ENCODE measurements at regions not wholly inside any gene's neighbourhood (a gene's known extent, or its start where the extent isn't known, plus 50 kb on each side); places are given as distances from the start of the nearest gene placed in this dataset.

- CTCF ChIA-PET = no interaction called here
- Histone ChIP-seq H3K27me3 (ENCODE audit: control insufficient read depth, insufficient read depth, low read length) (no peaks in the 10 kb centered on the region), H3K27ac (ENCODE audit: low read length) (no peak overlapping the region), H3K9me3 (ENCODE audit: control insufficient read depth, insufficient read depth, low read depth, low read length) (no peaks in the 10 kb centered on the region), H3K4me1 (ENCODE audit: control insufficient read depth, insufficient read depth, low read length) (peaks cover 2% of the 10 kb centered on the region; the same call in 1 of the 2 replicates), H3K36me3 (ENCODE audit: control insufficient read depth, insufficient read depth, low read length) (no peaks in the 10 kb centered on the region), H3K4me3 (ENCODE audit: low read depth in 2 of 2, low read length in 2 of 2) (no peak overlapping the region)
- DNase-seq (ENCODE audit: low read depth, low spot score) (no peak), ATAC-seq (no peak)
- no TSS peak for BruUV-seq (replicated peaks)
- POLR2A ChIA-PET = no interaction called here
- in situ Hi-C loops (cut with HindIII; ENCODE audit: low pct_unique_long_range_greater_than_20kb, low sequenced_read_pairs) = no loop called here
- TF ChIP-seq SIN3A (IDR thresholded peaks at IDR 0.05; ENCODE audit: borderline replicate concordance, insufficient read depth, low read depth, low read length) (no peak), TCF7L2 (IDR thresholded peaks at IDR 0.05; ENCODE audit: low read depth, low read length) (no peak)
- intact Hi-C loops (cut with micrococcal nuclease; ENCODE audit: unreplicated experiment) = no loop called here
Observed at GRCh38 chr4:128462103-128462783, 174.6 kb upstream of the PGRMC2 start.

GRCh38 chr4:128461291-128462102 lies 173.9 kb upstream of the PGRMC2 start:
- H3K4me1 ChIP-seq (ENCODE audit: control insufficient read depth, insufficient read depth, low read length) = peaks cover 2% of the 10 kb centered on the region; the same call in 1 of the 2 replicates
- no peaks in the 10 kb centered on the region for H3K27me3 ChIP-seq (ENCODE audit: control insufficient read depth, insufficient read depth, low read length)
- ChIA-PET CTCF (no interaction called here), POLR2A (no interaction called here)
- DNase-seq (ENCODE audit: low read depth, low spot score) = no peak
- intact Hi-C loops (cut with micrococcal nuclease; ENCODE audit: unreplicated experiment) (no loop called here), in situ Hi-C loops (cut with HindIII; ENCODE audit: low pct_unique_long_range_greater_than_20kb, low sequenced_read_pairs) (no loop called here)
- no peak overlapping the region for H3K27ac ChIP-seq (ENCODE audit: low read length)
- no peak overlapping the region for H3K4me3 ChIP-seq (ENCODE audit: low read depth in 2 of 2, low read length in 2 of 2)
- no peaks in the 10 kb centered on the region for H3K9me3 ChIP-seq (ENCODE audit: control insufficient read depth, insufficient read depth, low read depth, low read length)
- BruUV-seq (replicated peaks) = no TSS peak
- TF ChIP-seq REST (IDR thresholded peaks at IDR 0.05; ENCODE audit: insufficient read depth in 1 of 2, low read depth in 2 of 2, low read length in 1 of 2) (no peak), CTCF (IDR thresholded peaks at IDR 0.05) (no peak), TCF7L2 (IDR thresholded peaks at IDR 0.05; ENCODE audit: low read depth, low read length) (no peak), POLR2AphosphoS5 (IDR thresholded peaks at IDR 0.05; ENCODE audit: low read depth, low read length) (no peak), SIN3A (IDR thresholded peaks at IDR 0.05; ENCODE audit: borderline replicate concordance, insufficient read depth, low read depth, low read length) (no peak)
- peak; percentile 83 for ATAC-seq
- H3K36me3 ChIP-seq (ENCODE audit: control insufficient read depth, insufficient read depth, low read length) = no peaks in the 10 kb centered on the region
